C4-2B (cell line): ENCODE measurements at regions not wholly inside any gene's neighbourhood (a gene's known extent, or its start where the extent isn't known, plus 50 kb on each side); places are given as distances from the start of the nearest gene placed in this dataset.

Experiments
- CTCF ChIP-seq: fragments of 450-650 bp; conservative IDR thresholded peaks from 2 replicates; pipeline ENCODE4 v1.5.1; 2017; ENCODE audit warnings: mild to moderate bottlenecking
- ZFX ChIP-seq: fragments of 450-650 bp; IDR thresholded peaks from 2 replicates; pipeline ENCODE4 v1.6.1; 2017

DNA sequence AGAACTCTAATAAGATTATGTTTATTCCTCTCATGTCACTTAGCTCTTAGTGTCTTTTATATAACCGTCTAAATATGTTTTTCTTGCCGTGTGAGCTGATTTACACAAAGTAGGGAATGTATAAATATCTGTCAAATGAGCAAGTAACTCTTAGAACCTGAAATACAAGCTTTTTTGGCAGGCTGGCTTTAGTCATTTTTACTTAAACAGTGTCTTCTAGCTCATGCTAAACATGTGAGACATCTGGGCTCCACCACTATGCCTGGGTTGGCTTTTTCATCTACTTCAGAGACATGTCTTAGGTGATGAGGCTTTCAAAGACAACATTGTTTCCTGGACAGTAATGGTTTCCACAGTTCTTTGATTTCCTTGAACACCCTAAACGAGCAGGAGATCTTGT is 137.2 kb upstream of the ZNF608 start:
- TF ChIP-seq CTCF (no peak), ZFX (no peak)
